ENCODE measurements at regions not wholly inside any gene's neighbourhood (a gene's known extent, or its start where the extent isn't known, plus 50 kb on each side); places are given as distances from the start of the nearest gene placed in this dataset.

GRCh38 chr2:88870267-88870839 lies 178.9 kb downstream of the RPIA start:
- TF ChIP-seq REST (IDR thresholded peaks at IDR 0.05; ENCODE audit: borderline replicate concordance) (no peak), TAF1 (IDR thresholded peaks at IDR 0.05; ENCODE audit: low read depth) (no peak), CTCF (IDR thresholded peaks at IDR 0.05; ENCODE audit: poor library complexity, severe bottlenecking) (no peak), EZH2 (IDR thresholded peaks at IDR 0.05; ENCODE audit: borderline replicate concordance, insufficient read depth, low read length, poor library complexity, severe bottlenecking) (no peak), POLR2AphosphoS5 (IDR thresholded peaks at IDR 0.05) (no peak), MXI1 (conservative IDR thresholded peaks at IDR 0.05; ENCODE audit: poor library complexity, severe bottlenecking) (no peak), EP300 (conservative IDR thresholded peaks at IDR 0.05; ENCODE audit: poor library complexity, severe bottlenecking) (no peak), RAD21 (conservative IDR thresholded peaks at IDR 0.05) (no peak), SMC3 (conservative IDR thresholded peaks at IDR 0.05; ENCODE audit: poor library complexity) (no peak)
